ENCODE measurements at regions not wholly inside any gene's neighbourhood (a gene's known extent, or its start where the extent isn't known, plus 50 kb on each side); places are given as distances from the start of the nearest gene placed in this dataset.

- Histone ChIP-seq H2AFZ (ENCODE audit: low read depth, low read length, poor library complexity, severe bottlenecking) (no peak overlapping the region), H3K4me1 (ENCODE audit: control insufficient read depth in 1 of 2, insufficient read depth in 2 of 2, low read length in 2 of 2) (no peaks in the 10 kb centered on the region), H3K9me3 (ENCODE audit: control insufficient read depth in 1 of 2, insufficient read depth in 1 of 2, low read depth in 1 of 2, low read length in 2 of 2) (no peaks in the 10 kb centered on the region), H3K4me3 (replicated peaks in 1 of 2; ENCODE audit: low read depth in 1 of 2, low read length in 2 of 2) (no peak overlapping the region), H3K4me2 (ENCODE audit: low read length) (no peak overlapping the region), H3K36me3 (ENCODE audit: control insufficient read depth in 1 of 2, insufficient read depth in 2 of 2, low read length in 2 of 2) (no peaks in the 10 kb centered on the region), H3K9ac (ENCODE audit: low read length) (no peak overlapping the region), H3K79me2 (ENCODE audit: insufficient read depth, low read length) (no peaks in the 10 kb centered on the region), H3K9me2 (ENCODE audit: insufficient read depth) (no peaks in the 10 kb centered on the region), H4K20me1 (ENCODE audit: insufficient read depth) (no peaks in the 10 kb centered on the region), H3K27ac (ENCODE audit: low read depth, low read length) (no peak overlapping the region), H3K27me3 (ENCODE audit: insufficient read depth, low read length) (no peaks in the 10 kb centered on the region)
- TF ChIP-seq YY1 (IDR thresholded peaks at IDR 0.05; ENCODE audit: extremely low read depth, insufficient replicate concordance, low read depth, low read length) (no peak), EGR1 (IDR thresholded peaks at IDR 0.05; ENCODE audit: low read depth) (no peak), SP1 (IDR thresholded peaks at IDR 0.05; ENCODE audit: low read depth) (no peak), SIN3A (IDR thresholded peaks at IDR 0.05; ENCODE audit: low read depth) (no peak), POLR2A (IDR thresholded peaks at IDR 0.05; ENCODE audit: borderline replicate concordance, extremely low read depth, insufficient read depth, insufficient read length) (no peak), CBX3 (IDR thresholded peaks at IDR 0.05; ENCODE audit: low read depth) (no peak), SRF (IDR thresholded peaks at IDR 0.05; ENCODE audit: low read depth) (no peak), CEBPB (IDR thresholded peaks at IDR 0.05; ENCODE audit: low read depth) (no peak), ATF3 (IDR thresholded peaks at IDR 0.05) (no peak), ELF1 (IDR thresholded peaks at IDR 0.05; ENCODE audit: borderline replicate concordance, low read depth) (no peak), JUND (IDR thresholded peaks at IDR 0.05) (no peak), RAD21 (IDR thresholded peaks at IDR 0.05; ENCODE audit: low read depth) (no peak), FOSL1 (IDR thresholded peaks at IDR 0.05; ENCODE audit: low read depth) (no peak), CTCF (IDR thresholded peaks at IDR 0.05 in 2 of 3, conservative IDR thresholded peaks at IDR 0.05 in 1 of 3; ENCODE audit: borderline replicate concordance in 1 of 3, insufficient read depth in 1 of 3, low read depth in 2 of 3, low read length in 2 of 3) (no peak), EZH2phosphoT487 (IDR thresholded peaks at IDR 0.05; ENCODE audit: borderline replicate concordance) (no peak), MAX (IDR thresholded peaks at IDR 0.05) (no peak), TCF7L2 (IDR thresholded peaks at IDR 0.05; ENCODE audit: borderline replicate concordance, extremely low read depth, insufficient read depth, insufficient read length) (no peak)
- intact Hi-C loops (cut with micrococcal nuclease): no loop called here
- ChIA-PET RAD21 (ENCODE audit: low non-redundant PET in 1 of 2, low total read pairs in 2 of 2, uncharacterized antibody in 2 of 2, unreplicated experiment in 2 of 2) (no interaction called here), POLR2A (no interaction called here), CTCF (no interaction called here)
- DNase-seq (ENCODE audit: low read depth, low spot score): no peak
- ATAC-seq: no peak
- BruUV-seq (replicated peaks): no TSS peak
Measured at GRCh38 chr2:109718139-109718538, 76.0 kb upstream of the RGPD5 start.
